ENCODE measurements at regions not wholly inside any gene's neighbourhood (a gene's known extent, or its start where the extent isn't known, plus 50 kb on each side); places are given as distances from the start of the nearest gene placed in this dataset.

- Mint-ChIP-seq H3K27me3 (ENCODE audit: low read depth) (no peaks in the 10 kb centered on the region; the same call in none of the 2 replicates), H3K36me3 (ENCODE audit: insufficient read depth in 1 of 3, low read depth in 3 of 3) (no peaks in the 10 kb centered on the region), H3K9me3 (peaks cover 1 to 3% of the 10 kb centered on the region in 2 experiments; a peak in 3 of 5 replicates), H3K27ac (no peak overlapping the region), H3K4me1 (no peaks in the 10 kb centered on the region), H3K4me3 (no peak overlapping the region)
- Histone ChIP-seq H4K5ac (ENCODE audit: insufficient read length, low read depth, low read length) (no peak overlapping the region), H3K56ac (ENCODE audit: insufficient read length, low read depth, low read length) (no peak overlapping the region), H3K23me2 (ENCODE audit: insufficient read length, low read depth, low read length, poor library complexity, severe bottlenecking) (no peaks in the 10 kb centered on the region), H2BK15ac (ENCODE audit: low read depth, low read length) (no peak overlapping the region), H3K4me2 (ENCODE audit: insufficient read depth, insufficient read length, low read length) (no peak overlapping the region), H2BK5ac (ENCODE audit: insufficient read length, low read length) (no peak overlapping the region), H4K20me1 (ENCODE audit: control insufficient read depth, insufficient read depth, insufficient read length) (no peaks in the 10 kb centered on the region), H3K4ac (ENCODE audit: low read depth, low read length) (no peak overlapping the region), H2AFZ (ENCODE audit: low read length) (no peak overlapping the region), H2BK12ac (ENCODE audit: insufficient read length, low read depth, low read length) (no peak overlapping the region), H2AK5ac (ENCODE audit: insufficient read length, low read length) (no peak overlapping the region), H4K91ac (ENCODE audit: insufficient read length, low read depth, low read length) (no peak overlapping the region), H3K4me1 (ENCODE audit: insufficient read depth, low read length) (no peaks in the 10 kb centered on the region), H2BK120ac (ENCODE audit: low read depth, low read length, poor library complexity, severe bottlenecking) (no peak overlapping the region), H3K23ac (ENCODE audit: insufficient read length, low read depth, low read length) (no peak overlapping the region), H4K8ac (replicated peaks; ENCODE audit: insufficient read length, low read depth, low read length) (no peak overlapping the region), H3K18ac (ENCODE audit: insufficient read length, low read depth, low read length) (no peak overlapping the region), H3K27ac (ENCODE audit: insufficient read length, low read depth, low read length) (no peak overlapping the region), H3K79me1 (ENCODE audit: insufficient read depth, low read depth, low read length, poor library complexity, severe bottlenecking) (no peaks in the 10 kb centered on the region), H3K27me3 (ENCODE audit: insufficient read depth, low read length) (no peaks in the 10 kb centered on the region), H3T11ph (ENCODE audit: low read length) (no peak overlapping the region), H3K9ac (ENCODE audit: extremely low read depth, insufficient read length, low read length) (no peak overlapping the region), H3K14ac (ENCODE audit: insufficient read depth, low read length) (no peak overlapping the region), H3K79me2 (ENCODE audit: insufficient read depth, low read length) (no peaks in the 10 kb centered on the region), H2BK20ac (ENCODE audit: low read depth, low read length, poor library complexity, severe bottlenecking) (no peak overlapping the region), H3K9me3 (ENCODE audit: control insufficient read depth, low read depth, low read length) (no peaks in the 10 kb centered on the region)
- TF ChIP-seq, protein P1, sequence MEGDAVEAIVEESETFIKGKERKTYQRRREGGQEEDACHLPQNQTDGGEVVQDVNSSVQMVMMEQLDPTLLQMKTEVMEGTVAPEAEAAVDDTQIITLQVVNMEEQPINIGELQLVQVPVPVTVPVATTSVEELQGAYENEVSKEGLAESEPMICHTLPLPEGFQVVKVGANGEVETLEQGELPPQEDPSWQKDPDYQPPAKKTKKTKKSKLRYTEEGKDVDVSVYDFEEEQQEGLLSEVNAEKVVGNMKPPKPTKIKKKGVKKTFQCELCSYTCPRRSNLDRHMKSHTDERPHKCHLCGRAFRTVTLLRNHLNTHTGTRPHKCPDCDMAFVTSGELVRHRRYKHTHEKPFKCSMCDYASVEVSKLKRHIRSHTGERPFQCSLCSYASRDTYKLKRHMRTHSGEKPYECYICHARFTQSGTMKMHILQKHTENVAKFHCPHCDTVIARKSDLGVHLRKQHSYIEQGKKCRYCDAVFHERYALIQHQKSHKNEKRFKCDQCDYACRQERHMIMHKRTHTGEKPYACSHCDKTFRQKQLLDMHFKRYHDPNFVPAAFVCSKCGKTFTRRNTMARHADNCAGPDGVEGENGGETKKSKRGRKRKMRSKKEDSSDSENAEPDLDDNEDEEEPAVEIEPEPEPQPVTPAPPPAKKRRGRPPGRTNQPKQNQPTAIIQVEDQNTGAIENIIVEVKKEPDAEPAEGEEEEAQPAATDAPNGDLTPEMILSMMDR (conservative IDR thresholded peaks at IDR 0.05): no peak
- WGBS (ENCODE audit: extremely low coverage, insufficient read length, low lambda C conversion rate): no CpG with 5 or more reads among the region's 4 CpGs
- no peak for DNase-seq
These were observed 1404.5 kb upstream of the TMEM132C start for GRCh38 chr12:126862500-126862899.

Measured in H9 (cell line).